Amniotic epithelial cell (primary cell): ENCODE measurements at regions not wholly inside any gene's neighbourhood (a gene's known extent, or its start where the extent isn't known, plus 50 kb on each side); places are given as distances from the start of the nearest gene placed in this dataset.
A peak's percentile ranks its signal among the peaks of the same experiment; 100 is the strongest.
"Not testable (repeated sequence)": the region's sequence is repeated elsewhere in the genome, so short reads cannot be mapped to it uniquely, and the experiment has no call there.

Source experiments
- DNase-seq: peaks from one replicate; pipeline ENCODE4 v3.0.0-alpha.2; 2010; ENCODE audit warnings: low read depth

DNA sequence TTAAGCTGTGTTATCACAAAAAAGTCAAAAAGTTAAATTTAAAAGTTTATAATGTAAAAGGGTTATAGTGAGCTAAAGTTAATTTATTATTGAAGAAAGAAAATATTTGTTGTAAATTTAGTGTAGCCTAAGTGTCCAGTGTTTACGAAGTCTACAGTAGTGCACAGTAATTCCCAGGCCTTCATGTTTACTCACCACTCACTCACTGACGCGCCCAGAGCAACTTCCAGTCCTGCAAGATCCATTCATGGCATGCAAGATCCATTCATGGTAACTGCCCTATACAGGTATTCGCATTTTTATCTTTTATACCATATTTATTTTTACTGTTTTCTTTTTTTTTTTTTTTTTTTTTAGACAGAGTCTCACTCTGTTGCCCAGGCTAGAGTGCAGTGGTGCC lies 69.5 kb downstream of the TPRA1 start:
- DNase-seq: no peak

DNA sequence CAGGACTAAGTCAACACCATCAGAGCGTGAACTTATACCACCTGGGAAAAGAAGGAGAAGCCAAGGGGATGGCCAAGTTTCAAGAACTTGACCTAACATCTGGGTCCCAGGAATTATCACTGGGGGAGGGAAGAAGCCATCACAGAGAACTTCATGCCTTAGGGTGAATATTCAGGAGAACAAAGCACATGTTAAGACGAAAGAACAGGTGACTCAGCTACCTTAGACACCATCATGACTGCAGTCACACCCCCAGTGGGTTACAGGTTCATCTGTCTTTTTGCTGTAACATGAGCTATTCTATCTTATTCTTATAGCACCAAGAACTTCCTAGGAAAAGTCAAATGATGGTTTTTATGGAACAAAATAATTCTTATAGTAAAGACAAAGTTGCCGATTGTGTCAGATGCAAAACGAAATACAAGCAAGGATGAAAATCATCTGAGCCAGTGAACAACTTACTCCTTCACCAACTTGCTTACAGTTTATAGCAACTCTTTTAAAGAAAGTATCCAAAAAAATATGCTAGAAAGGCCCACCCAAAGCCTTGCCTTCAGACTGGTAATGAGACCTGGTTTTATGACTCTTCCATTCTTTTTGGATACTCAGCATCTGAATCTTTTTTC lies 72.0 kb downstream of the TPRA1 start:
- DNase-seq: no peak

DNA sequence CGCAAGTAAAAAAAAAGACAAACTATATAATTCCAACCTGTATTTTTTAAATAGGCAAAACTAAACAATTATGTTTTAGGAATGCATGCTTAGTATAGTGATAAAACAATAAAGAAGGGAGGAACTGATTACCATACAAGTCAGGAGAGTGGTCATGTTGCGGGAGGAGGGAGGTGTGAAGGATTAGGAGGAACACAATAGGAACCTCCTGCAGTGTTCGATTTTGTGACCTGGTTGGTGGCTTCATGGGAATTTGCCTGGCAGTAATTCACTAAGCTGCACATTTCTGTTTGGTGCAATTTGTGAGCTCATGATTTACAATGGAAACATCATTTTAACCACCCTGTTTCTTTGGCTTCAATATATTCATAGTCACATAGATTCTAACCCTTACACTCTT lies 78.3 kb downstream of the TPRA1 start:
- no peak for DNase-seq

DNA sequence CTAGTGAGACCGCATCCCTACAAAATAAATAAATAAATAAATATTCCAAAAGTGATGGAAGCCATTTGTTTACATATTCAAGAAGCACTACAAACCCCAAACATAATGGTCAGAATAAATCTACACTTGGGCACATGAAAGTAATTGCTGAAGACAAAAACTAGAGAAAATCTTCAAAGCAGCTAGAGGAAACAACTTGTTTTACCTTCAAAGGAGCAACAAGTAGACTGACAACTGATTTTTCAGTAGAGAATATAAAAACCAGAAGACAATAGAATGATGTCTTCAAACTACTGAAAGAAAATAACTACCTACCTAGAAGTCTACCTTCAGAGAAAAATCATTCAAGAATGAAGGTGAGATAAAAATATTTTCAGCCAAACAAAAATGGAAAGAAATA lies 89.4 kb downstream of the TPRA1 start:
- DNase-seq: no peak

DNA sequence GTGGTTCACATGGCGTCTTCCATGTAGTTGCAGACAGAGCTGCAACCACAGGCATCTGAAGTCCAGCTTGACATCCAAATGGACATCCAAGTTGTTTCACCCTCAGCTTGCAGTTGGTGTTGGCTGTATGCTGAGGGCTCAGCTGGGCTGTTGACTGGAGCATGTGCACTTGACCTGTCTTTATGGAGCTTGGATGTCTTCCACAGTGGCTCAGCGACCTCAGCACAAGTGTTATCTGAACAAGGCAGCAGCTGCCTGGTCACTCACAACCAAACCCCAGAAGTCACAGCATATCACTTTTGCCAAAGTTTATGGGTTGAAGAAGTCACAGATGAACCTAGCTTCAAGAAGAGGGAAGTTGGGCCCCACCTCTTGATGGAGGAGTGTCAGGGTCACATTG lies 92.9 kb downstream of the TPRA1 start:
- no peak for DNase-seq

DNA sequence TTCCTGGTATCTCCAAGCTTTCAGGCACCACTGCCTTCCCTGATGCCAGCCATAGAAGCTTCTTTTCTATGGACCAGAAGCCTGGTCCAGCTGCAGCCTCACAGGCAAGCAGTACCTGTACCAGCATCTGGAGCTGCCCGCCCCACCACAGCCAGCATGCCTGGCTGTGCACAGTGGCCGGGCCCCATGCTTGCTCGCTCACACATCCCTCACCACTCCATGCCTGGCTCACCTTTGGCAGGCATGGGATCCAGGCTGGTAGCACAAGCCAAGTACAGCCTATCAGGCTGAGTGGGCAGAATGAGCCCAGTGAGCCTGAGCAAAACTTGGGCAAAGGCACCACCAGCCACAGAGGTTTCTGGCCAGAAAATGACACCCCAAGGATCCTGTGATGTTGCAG lies 93.4 kb downstream of the TPRA1 start:
- no peak for DNase-seq

DNA sequence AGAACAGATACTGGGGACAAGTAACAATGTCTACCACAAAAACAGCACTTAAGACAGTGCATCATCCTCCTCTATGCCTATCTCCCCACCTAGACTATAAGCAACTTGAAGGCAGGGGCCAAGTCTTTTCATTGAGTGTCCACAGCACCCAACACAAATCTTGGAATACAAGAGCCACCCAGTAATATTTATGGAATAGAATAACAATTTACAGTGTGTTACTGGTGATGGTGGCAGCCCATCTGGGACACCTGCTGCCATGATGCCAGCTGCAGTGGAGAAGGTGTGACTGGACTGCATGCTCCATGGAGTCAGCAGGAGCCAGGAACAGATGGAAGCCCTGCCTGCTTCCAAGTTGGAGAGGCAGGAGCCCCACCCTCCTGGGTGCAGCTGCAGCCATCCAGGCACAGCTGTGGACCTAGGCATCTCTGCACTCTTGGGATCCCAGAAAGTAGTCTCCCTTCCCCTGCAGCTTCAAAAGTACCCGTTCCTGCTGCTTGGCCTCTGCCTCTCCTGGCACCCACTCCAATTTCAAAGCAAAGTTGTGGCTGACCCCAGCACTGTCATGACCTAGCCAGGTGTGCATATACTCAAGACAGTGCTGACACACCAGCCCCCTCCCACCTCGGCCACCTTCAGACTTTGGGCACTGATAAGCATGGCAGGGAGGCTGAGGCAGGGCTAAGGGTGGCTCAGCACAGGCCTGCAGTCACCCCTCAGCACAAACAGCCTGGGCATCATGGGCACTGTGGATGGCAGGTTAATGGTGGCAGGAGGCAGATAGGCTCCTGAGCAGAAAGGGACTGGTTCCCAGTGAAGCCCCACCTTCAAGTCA lies 94.5 kb downstream of the TPRA1 start:
- DNase-seq: no peak

DNA sequence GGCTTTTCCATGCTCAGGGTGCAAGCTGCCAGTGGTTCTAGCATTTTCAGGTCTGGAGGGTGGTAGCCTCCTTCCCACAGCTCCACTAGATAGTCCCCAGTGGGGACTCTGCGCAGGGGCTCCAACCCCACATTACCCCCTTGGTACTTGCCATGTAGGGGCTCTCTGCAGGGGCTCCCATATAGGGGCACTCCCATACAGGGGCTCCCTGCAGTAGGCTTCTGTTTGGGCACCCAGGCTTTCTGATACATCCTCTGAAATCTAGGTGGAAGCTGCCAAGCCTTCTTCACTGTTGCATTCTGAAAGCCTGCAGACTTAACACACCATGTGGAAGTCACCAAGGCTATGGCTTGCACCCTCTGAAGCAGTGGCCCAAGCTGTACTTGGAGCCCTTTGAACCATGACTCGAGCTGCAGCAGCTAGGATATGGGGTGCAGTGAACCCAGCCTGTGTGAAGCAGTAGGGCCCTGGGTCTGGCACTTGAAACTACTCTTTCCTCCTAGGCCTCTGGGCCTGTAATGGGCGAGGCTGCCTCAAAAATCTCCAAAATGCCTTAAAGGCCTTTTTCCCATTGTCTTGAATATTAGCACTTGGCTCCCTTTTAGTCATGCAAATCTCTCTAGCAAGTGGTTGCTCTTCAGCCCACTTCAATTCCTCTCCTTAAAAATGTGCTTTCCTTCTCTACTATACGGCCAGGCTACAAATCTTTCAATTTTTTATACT lies 96.4 kb downstream of the TPRA1 start:
- DNase-seq: no peak

DNA sequence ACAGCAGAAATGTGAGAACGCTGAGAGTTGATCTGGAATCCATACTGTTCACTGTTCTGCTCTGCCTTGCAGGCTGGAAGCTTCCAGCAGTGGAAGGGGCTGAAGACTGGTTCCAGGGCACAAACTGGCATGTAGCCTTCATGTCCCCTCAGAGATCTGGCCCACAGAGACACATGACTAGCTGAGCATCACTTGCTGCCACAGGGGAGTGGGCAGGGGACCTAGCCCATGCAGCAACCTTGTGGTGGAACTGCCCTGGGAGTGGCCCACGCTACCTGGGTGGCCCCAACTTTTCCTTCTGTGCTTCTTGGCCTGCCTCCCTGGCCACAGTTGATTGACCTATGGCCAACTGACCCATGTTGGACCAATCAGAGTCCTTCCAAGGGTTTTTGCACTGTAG lies 98.1 kb downstream of the TPRA1 start:
- no peak for DNase-seq

DNA sequence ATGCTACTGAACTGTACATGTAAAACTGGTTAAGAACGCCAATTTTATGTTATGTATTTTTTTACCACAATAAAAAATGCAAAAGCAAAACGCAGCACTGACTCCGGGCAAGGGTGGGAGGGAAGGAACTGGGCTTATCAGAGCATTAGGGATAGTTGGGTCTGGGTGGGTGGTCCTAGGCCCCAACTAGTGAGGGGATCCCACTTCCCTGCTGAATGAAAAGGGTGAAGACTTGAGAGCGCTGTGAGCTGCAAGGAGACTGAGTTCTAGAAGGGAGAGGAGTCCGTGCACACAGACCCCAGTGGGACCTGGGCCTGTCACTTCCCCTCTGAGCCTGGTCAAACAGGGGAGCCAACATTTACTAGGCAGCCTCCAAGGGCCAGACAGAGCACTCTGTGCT lies 98.6 kb downstream of the TPRA1 start:
- no peak for DNase-seq

DNA sequence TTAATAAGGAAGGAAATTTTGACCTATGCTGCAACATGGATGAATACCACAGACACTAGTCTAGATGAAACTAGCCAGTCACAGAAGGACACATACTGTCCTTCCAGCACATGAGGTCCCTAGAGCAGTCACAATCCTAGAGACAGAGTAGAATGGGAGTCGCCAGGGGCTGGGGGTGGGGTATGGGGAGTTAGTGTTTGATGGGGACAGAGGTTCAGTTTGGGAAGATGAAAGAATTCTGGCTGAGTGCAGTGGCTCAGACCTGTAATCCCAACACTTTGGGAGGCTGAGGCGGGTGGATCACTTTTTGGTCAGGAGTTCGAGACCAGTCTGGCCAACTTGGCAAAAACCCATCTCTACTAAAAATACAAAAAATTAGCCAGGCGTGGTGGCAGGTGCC lies 99.2 kb downstream of the TPRA1 start:
- DNase-seq: no peak

DNA sequence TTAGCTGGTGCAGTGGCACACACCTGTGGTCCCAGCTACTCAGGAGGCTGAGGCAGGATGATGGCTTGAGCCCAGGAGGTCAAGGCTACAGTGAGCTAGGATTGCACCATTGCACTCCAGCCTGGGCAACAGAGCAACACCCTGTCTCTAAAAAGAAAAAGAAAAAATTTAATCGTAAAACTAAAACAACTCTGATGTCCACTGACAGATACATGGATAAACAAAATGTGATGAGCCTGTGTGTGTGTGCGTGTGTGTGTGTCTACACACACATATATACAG lies 99.6 kb downstream of the TPRA1 start:
- not testable (repeated sequence) for DNase-seq

DNA sequence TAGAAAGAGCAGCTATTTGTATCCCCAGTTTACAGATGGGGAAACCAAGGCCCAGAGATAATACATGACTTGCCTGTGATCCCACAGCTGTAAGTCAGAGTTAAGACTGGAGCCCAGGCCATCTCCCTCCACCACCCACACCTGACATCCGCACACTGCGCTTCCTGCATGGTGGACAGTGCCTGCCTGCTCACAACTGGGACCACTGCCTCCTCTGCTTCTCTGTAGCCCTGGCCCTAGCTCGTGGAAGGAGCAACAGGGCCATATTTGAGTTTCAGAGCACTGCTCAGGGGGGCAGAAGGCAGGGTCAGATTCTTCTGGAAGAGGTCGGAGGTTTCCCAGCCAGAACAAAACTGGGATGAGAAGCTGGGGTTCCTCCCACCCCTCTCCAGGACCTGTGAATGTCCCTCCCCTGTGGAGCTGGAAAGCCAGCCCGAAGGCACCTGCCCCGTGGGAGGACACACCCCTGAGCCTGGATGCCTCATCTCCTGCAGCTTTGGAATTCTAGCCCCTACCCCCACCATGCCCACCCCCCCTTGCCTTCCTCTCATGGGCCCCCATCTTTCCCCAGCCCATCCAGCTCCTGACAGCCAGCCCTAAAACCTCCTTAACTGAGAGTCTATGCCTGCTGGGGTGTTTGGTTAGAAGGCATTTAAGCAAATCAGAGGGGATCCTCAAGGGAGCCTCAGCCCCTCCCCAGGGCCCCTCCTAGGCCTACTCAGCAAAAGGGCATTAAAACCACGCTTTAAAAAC lies 100.1 kb downstream of the TPRA1 start:
- DNase-seq: no peak

DNA sequence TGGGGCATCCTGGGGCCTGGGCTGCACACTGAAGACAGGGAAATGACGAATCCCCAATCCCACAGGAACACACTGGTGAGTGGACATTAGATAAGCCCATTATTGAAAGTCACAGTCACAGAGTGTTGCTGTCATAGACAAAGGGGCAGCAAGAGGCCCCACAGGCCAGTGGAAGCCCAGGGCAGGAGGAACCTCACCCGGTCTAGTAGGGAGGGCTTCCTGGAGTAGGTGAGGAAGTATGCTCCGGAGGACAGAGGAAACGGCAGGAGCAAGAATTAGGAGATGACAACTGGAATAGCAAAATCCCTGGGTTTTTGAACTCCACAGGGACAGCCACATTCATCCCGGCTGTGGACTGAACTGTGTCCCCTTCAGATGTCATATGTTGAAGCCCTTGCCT lies 101.2 kb downstream of the TPRA1 start:
- no peak for DNase-seq

DNA sequence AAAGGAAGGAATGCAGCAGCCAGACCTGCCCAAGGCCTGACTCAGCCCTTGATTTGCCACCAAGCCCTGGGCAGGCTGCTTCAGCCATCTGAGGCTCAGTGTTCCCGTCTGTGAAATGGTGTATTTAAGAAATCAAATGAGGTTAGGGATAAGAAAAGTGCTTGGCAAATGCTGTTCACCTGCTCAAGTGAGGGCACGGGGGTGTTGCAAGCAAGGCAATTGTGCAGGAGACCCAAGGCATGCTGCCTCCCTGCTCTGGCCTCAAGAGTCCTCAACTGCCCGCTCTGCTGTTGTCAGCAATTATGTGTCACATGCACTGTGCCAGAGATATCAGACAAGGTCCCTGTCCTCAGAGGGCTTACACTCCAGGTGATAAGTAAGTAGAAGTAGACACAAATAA lies 101.8 kb downstream of the TPRA1 start:
- DNase-seq: no peak

DNA sequence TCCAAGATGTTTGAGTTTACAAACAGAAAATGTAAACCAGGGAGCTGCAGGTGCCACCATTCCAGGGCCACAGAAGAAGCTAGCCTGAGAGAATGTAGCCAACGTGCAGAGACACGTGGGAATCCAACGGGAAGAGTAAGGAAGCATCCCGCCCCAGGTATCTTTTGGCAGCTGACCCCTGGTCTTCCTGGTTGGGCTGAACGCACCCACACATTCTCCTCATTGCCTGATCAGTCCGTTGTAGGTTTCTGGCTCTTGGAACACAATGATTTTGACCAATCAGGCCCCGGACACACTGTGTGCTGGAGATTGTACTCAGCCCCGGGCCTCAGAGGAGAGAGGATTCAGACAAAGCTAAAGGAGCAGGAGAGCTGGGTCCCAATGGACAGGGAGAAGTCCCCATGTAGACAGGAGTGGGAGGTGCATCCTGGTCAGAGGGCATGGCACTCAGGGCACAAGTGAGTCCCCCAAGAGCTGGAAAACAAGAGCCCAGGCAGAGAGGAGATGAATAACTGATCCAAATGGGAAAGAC lies 102.3 kb downstream of the TPRA1 start:
- DNase-seq: no peak

DNA sequence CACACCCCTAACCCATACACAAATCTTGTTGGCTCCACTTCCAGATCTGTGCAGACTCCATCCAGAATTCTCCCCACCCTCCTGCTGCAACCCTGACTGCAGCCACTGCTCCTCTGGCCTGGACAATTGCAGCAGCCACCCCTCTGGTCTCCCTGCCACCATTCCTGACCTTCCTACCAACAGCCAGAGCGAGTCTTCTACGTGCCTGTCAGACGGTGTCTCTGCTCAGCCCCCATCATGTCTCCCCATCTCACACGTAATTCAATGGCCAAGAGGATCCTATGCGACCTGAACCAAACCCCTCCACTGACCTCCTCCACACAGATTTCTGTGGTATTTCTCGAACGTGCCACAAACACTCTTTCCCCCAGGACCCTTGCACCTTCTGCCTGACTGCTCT lies 103.3 kb downstream of the TPRA1 start:
- DNase-seq: no peak

DNA sequence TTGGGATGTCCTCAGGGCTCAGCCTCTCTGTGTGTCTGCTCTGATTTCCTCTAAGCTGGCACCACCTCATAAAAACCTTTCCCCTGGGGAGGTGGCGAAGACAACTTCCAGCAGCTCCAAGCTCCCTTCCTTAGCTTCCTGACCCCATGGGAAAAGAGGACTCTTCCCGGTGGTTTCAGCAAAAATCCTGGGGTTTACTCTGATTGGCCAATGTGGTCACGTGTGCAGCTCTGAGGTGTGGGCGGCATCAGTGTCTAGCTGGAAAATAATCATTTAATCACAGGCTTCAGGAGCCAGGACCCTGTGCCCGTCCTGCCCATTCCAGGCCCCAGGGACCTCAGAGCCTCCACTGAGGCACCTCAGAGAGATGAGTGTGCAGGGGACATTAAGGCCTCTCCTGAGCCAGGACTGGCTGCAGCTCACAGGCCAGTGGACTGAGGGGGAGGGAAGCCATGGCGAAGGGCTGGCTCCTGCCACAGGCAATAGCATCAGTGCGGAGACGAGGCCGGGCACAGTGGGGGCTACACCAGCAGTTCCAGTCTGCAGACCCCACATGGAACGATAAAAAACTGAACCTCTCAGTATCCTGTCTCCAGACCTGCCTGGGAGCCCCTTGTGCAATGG lies 104.1 kb downstream of the TPRA1 start:
- no peak for DNase-seq

DNA sequence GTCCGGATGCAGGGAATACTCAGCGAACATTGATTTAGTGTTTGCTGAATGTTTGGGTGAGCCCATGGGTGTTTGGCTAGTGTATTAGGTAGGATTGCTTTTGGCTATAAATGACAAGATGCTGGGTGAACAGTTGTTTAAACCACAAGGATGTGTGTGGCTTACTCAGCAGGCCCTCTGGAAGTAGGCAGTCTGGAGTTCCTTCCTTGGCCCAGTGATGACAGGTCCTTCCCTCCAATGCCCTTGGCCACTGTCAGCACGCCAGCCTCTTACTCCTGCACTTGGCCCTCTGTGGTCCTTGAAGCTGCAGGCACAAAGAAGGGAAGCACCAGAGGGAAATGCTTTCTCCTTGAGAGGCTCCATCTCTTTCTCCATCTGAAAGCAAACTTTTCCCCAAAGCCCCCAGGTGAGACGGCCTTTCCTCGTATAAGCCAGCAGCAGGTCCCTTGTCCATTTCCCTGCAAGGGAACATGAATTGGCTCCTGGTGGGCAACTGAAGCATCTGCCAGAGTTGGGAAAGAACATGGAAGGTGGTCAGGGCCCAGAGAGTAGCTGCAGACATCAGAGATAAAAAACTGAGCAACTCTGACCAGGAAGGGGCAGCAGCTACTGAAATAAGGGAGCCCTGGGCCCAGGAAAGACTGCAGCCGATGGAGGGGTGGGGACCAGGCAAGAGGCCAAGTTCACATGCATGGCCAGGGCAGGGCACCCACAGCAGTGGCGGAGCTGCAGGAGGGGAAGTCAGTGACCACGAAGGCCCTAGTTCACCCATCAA lies 105.0 kb downstream of the TPRA1 start:
- no peak for DNase-seq

DNA sequence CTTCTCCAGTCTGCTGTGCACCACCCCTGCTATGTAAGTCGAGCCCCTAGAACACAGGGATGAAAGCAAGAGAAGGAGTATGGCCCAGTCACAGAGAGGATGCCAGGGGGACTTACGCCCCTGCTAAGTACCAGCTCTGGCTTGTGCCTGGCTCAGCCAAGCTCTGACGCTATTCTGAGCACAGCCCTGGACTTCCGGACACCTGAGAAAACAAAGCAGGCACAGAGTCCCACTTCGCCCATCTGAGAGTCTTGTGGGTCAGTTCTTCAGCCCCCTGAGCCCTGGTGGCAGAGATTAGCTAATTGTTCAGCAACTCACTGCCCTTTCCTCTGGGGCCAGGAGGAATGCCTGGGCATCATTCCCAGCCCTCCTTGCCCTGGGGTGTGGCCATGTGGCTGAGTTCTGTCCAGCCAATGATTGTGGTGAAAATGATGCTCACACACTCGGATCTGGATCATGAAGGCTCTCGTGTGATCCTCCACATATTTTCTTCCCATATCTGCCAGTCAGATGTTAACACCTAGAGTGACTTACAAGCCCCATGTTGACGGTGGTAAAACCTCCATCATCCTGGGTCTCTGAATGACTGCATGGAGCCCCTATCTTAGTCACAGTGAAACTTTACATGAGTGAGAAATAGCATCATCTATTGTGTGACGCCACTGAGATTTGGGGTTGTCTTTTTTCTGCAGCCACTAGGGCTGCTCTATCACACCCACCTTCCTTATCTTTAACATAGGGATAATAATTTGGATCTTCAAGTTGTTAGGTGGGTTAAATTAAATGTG lies 105.7 kb downstream of the TPRA1 start:
- DNase-seq: peak; percentile 17
